Kidney (tissue), 13 donors: ENCODE measurements at regions not wholly inside any gene's neighbourhood (a gene's known extent, or its start where the extent isn't known, plus 50 kb on each side); places are given as distances from the start of the nearest gene placed in this dataset.

ENCODE experiments used
- DNase-seq, 5 donors: peaks; one replicate each; pipeline ENCODE4 v3.0.0-alpha.2; 2013 to 2020
- FAIRE-seq: peaks from 2 replicates; lab custom pipeline; 2012; peaks lifted over from hg19 to GRCh38; lab: Jason Lieb, UNC
- H3K27ac ChIP-seq, 2 donors: one replicate each; pipeline ENCODE4 v1.7.0; 2013; ENCODE audit warnings: low read depth in 2 of 2, low read length in 2 of 2, inconsistent platforms in 1 of 2
- H3K27me3 ChIP-seq: one replicate; pipeline ENCODE4 v1.7.1; 2013; ENCODE audit warnings: low read length, inconsistent platforms; ENCODE audit not compliant: control insufficient read depth, insufficient read depth
- H3K36me3 ChIP-seq, 3 donors: one replicate each; pipeline versions ENCODE4 v1.7.0 to v1.7.1; 2013; ENCODE audit warnings: low read length in 3 of 3, control low read depth in 1 of 3, inconsistent platforms in 1 of 3; ENCODE audit not compliant: insufficient read depth in 3 of 3, control insufficient read depth in 2 of 3
- H3K4me1 ChIP-seq, 3 donors: one replicate each; pipeline versions ENCODE4 v1.7.0 to v1.7.1; 2013; ENCODE audit warnings: low read length in 3 of 3, inconsistent platforms in 1 of 3, low read depth in 1 of 3; ENCODE audit not compliant: control insufficient read depth in 2 of 3, insufficient read depth in 2 of 3
- H3K4me3 ChIP-seq, 3 donors: one replicate each; pipeline versions ENCODE4 v1.7.0 to v1.8.1; 2013; ENCODE audit warnings: low read length in 3 of 3, control low read depth in 1 of 3, inconsistent platforms in 1 of 3
- H3K9ac ChIP-seq, 3 donors: one replicate each; pipeline versions ENCODE4 v1.7.0 to v1.7.1; 2013; ENCODE audit warnings: low read length in 3 of 3, control low read depth in 1 of 3, inconsistent platforms in 1 of 3
- H3K9me3 ChIP-seq, 3 donors: one replicate each; pipeline versions ENCODE4 v1.7.0 to v1.7.1; 2013; ENCODE audit warnings: low read length in 3 of 3, control low read depth in 1 of 3, inconsistent platforms in 1 of 3; ENCODE audit not compliant: control insufficient read depth in 2 of 3, insufficient read depth in 1 of 3
- intact Hi-C: fragments of 100-400 bp; cut with DNase I; formaldehyde crosslinking; loops from one replicate; pipeline ENCODE4 v1.11.1; 2022
- TF ChIP-seq, protein P1 (sequence below): IDR thresholded peaks from 3 replicates; pipeline ENCODE4 v1.5.1; 2012; ENCODE audit warnings: mild to moderate bottlenecking, moderate library complexity, borderline replicate concordance; ENCODE audit not compliant: insufficient read depth; ENCODE audit errors: extremely low read depth
- donor health status: control.
- donor health status: control.
- donor health status: control.
- donor health status: control.
- donor health status: control.
- donor health status: DM: yes; HTN: yes; CAD: no.
- donor health status: Normal renal cell carcinoma (clear cell type).

DNA sequence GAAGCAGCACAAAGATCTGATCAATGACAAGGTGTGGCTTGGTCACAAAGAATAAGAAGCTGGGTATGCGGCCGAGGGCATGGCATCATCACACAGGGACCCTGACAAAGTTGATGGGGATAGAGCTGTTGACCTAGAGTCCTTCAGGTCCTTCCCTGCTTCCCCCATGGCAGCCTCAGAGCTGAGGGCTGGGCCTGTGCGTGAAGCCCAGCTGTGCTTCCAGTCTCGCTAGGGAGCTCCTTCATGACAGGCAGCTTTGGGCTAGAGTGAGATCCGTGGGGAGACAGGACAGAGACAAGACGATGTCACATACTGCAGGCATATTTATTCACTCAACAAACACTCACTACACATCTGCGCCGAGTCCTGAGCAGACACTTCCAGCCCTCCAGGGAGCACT lies 56.4 kb upstream of the NEURL1B start:
- H3K9me3 ChIP-seq = no peaks in the 10 kb centered on the region
- DNase-seq = no peak
- no peak overlapping the region for H3K9ac ChIP-seq
- peaks cover 0 to 13% (median 6%) of the 10 kb centered on the region in 3 donors for H3K4me1 ChIP-seq
- no peaks in the 10 kb centered on the region for H3K36me3 ChIP-seq
- H3K27ac ChIP-seq = peak overlapping the region; percentile 73 to 83
- no peak for FAIRE-seq
- TF ChIP-seq, protein P1, sequence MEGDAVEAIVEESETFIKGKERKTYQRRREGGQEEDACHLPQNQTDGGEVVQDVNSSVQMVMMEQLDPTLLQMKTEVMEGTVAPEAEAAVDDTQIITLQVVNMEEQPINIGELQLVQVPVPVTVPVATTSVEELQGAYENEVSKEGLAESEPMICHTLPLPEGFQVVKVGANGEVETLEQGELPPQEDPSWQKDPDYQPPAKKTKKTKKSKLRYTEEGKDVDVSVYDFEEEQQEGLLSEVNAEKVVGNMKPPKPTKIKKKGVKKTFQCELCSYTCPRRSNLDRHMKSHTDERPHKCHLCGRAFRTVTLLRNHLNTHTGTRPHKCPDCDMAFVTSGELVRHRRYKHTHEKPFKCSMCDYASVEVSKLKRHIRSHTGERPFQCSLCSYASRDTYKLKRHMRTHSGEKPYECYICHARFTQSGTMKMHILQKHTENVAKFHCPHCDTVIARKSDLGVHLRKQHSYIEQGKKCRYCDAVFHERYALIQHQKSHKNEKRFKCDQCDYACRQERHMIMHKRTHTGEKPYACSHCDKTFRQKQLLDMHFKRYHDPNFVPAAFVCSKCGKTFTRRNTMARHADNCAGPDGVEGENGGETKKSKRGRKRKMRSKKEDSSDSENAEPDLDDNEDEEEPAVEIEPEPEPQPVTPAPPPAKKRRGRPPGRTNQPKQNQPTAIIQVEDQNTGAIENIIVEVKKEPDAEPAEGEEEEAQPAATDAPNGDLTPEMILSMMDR = no peak
- intact Hi-C loops = no loop called here
- H3K4me3 ChIP-seq = no peak overlapping the region
- H3K27me3 ChIP-seq = no peaks in the 10 kb centered on the region

DNA sequence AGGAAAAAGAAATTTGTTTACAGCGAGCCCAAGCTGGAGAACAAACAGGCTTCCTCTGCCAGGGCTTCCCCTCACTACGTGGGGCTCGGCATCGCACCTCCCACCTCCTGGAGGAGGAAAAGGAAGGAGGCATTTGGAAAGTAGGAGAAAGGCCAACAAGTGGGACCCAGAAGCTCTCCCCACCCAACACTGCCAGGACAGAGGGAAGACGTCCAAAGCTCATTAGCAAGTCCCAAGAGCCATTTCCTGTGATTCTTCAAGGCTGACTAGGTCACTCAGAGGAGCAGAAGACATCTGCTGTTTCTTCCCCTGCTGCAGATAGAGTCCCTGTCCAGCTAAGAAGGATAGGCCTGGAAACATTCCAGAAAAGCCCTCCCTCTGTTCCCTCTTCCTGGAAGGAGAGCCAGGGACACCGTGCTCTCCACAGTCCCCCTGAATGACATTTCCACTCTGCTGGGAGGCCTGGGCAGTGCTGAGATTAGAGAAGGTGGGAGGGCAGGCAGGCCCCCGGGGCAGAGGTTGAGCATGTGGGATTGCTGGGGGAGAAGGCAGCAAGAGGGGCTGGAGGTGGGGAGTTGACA lies 57.0 kb upstream of the NEURL1B start:
- intact Hi-C loops = no loop called here
- no peak overlapping the region for H3K4me3 ChIP-seq
- peak overlapping the region; percentile 73 to 83 for H3K27ac ChIP-seq
- no peaks in the 10 kb centered on the region for H3K36me3 ChIP-seq
- FAIRE-seq (no peak), DNase-seq (peak in 3 of 5 donors; percentile 43 to 90 (median 62))
- TF ChIP-seq, protein P1 = no peak
- H3K27me3 ChIP-seq = no peaks in the 10 kb centered on the region
- no peak overlapping the region for H3K9ac ChIP-seq
- H3K9me3 ChIP-seq = no peaks in the 10 kb centered on the region
- H3K4me1 ChIP-seq = peaks cover 0 to 13% (median 6%) of the 10 kb centered on the region in 3 donors

DNA sequence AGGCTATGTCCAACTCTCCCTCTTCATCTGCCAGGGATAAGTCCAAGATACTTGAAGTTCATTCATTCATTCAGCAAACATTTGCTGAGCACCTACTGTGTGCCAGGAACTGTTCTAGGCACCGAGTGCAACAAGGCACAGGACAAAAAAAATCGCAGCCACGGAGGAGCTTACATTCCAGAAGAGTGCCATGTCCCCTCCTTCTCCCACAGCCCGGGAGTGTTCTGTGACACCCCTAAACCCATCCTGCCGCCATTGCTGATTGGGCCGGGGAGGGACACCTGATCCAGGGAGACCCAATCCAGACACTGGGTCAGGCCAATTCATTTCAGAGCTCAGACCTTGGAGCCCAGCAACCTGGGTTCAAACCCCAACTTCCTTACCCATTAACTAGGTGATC lies 58.1 kb upstream of the NEURL1B start:
- Histone ChIP-seq H3K9ac (no peak overlapping the region), H3K9me3 (no peaks in the 10 kb centered on the region), H3K27ac (peak overlapping the region in 1 of 2 donors; percentile 8), H3K27me3 (no peaks in the 10 kb centered on the region), H3K4me3 (no peak overlapping the region), H3K4me1 (peaks cover 0 to 13% (median 6%) of the 10 kb centered on the region in 3 donors), H3K36me3 (no peaks in the 10 kb centered on the region)
- intact Hi-C loops = no loop called here
- TF ChIP-seq, protein P1 = no peak
- DNase-seq (no peak), FAIRE-seq (no peak)

DNA sequence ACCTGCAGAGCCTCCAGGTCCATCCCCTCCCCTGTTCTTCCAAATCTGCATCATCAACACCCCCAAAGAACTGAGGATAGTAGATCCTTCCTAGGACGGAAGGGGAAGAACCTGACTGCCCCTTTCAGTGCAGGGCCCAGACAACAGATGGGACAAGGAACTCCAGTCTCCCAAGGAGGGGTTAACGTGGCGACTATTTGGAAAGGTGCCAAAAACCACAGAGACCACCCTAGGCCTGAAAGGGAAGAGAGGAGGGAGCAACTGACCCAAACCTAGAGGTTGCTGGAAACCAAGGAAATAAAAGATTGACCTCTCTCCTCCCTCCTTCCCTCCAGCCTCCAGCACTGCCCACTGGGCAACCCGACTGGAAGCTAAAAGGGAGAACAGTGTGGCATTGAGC lies 59.7 kb upstream of the NEURL1B start:
- H3K9me3 ChIP-seq = no peaks in the 10 kb centered on the region
- intact Hi-C loops = no loop called here
- no peak overlapping the region for H3K9ac ChIP-seq
- TF ChIP-seq, protein P1 = no peak
- no peaks in the 10 kb centered on the region for H3K36me3 ChIP-seq
- peaks cover 0 to 13% (median 6%) of the 10 kb centered on the region in 3 donors for H3K4me1 ChIP-seq
- no peaks in the 10 kb centered on the region for H3K27me3 ChIP-seq
- H3K4me3 ChIP-seq = no peak overlapping the region
- no peak for FAIRE-seq
- no peak for DNase-seq
- H3K27ac ChIP-seq = no peak overlapping the region
